B cell (primary cell): ENCODE measurements at regions not wholly inside any gene's neighbourhood (a gene's known extent, or its start where the extent isn't known, plus 50 kb on each side); places are given as distances from the start of the nearest gene placed in this dataset.

Source experiments
- CTCF ChIP-seq: fragments of 200-600 bp; IDR thresholded peaks from one replicate; pipeline ENCODE4 v1.8.0; 2022; ENCODE audit warnings: antibody characterized with exemption, mild to moderate bottlenecking
- EZH2 ChIP-seq: IDR thresholded peaks from 2 replicates; pipeline ENCODE4 v1.6.1; 2012; ENCODE audit warnings: borderline replicate concordance, low read depth, mild to moderate bottlenecking, moderate library complexity, low read length; ENCODE audit not compliant: insufficient read depth, poor library complexity, severe bottlenecking

- no peak for TF ChIP-seq CTCF
- TF ChIP-seq EZH2 = no peak
Observed at GRCh38 chr21:35854281-35854680, 206.0 kb downstream of the SETD4 start.
